GM12891 (cell line): ENCODE measurements at regions not wholly inside any gene's neighbourhood (a gene's known extent, or its start where the extent isn't known, plus 50 kb on each side); places are given as distances from the start of the nearest gene placed in this dataset.
A peak's percentile ranks its signal among the peaks of the same experiment; 100 is the strongest.

ENCODE experiments used
- DNase-seq: peaks from one replicate; pipeline ENCODE4 v3.0.0; 2011; ENCODE audit warnings: low spot score; ENCODE audit not compliant: insufficient read length
- FAIRE-seq: peaks from 2 replicates; lab custom pipeline; 2011; peaks lifted over from hg19 to GRCh38; lab: Jason Lieb, UNC
- PAX5 ChIP-seq: IDR thresholded peaks from 2 replicates; pipeline ENCODE4 v1.6.1; 2011; ENCODE audit warnings: low read length, moderate library complexity, mild to moderate bottlenecking; ENCODE audit not compliant: insufficient read depth, severe bottlenecking
- POLR2A ChIP-seq: IDR thresholded peaks from 2 replicates; pipeline ENCODE4 v1.6.1; 2011; ENCODE audit warnings: low read depth, low read length, control low read depth
- POLR2AphosphoS5 ChIP-seq: IDR thresholded peaks from 2 replicates; pipeline ENCODE4 v1.6.1; 2011; ENCODE audit warnings: low read depth, low read length, control low read depth
- POU2F2 ChIP-seq: IDR thresholded peaks from 2 replicates; pipeline ENCODE4 v1.6.1; 2011; ENCODE audit warnings: low read depth, mild to moderate bottlenecking, control low read depth, low read length, moderate library complexity
- SPI1 ChIP-seq: IDR thresholded peaks from 2 replicates; pipeline ENCODE4 v1.6.1; 2011; ENCODE audit warnings: low read depth, low read length, control low read depth
- TAF1 ChIP-seq: IDR thresholded peaks from 2 replicates; pipeline ENCODE4 v1.6.1; 2011; ENCODE audit warnings: low read depth, low read length, control low read depth

DNA sequence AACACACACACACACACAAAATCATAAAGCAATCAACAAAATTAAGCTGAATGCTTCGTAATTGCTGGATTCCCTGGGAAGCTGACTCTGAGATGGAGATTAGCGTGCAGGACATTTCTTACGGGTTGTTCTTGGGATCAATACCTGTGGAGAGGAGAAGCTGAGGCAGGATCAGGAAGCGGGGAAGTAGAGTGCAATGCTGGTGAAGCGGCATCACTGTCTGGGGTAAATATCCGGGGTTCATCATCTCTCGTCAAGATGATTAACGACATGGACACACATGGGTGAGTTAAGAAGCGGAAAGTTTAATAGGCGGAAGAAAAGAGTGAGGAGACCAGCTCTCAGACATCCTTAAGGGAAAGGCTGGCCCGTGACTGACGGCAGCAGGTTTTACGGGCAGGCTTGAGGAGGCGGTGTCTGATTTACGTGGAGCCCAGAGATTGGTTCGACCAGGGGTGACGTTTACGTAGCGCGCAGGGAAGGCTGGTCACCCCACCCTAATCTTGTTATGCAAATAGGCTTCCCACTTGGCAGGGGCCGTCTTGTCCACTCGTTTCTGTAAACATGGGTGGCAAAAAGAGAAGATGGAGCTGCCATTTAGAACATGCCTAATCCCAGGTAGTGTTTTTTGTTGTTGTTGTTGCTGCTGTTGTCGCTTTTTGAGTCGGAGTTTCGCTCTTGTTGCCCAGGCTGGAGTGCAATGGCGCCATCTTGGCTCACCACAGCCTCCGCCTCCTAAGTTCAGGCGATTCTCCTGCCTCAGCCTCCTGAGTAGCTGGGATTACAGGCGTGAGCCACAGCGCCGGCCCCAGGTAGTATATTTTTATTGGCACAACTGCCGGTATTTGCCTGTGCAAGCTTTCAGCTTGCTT lies 135.6 kb upstream of the KCNJ15 start:
- DNase-seq (no peak), FAIRE-seq (no peak)
- TF ChIP-seq TAF1: no peak
- no peak for TF ChIP-seq POU2F2
- no peak for TF ChIP-seq SPI1
- no peak for TF ChIP-seq PAX5
- TF ChIP-seq POLR2A: no peak
- no peak for TF ChIP-seq POLR2AphosphoS5

GRCh38 chr21:38121888-38122720 lies 134.7 kb upstream of the KCNJ15 start:
- DNase-seq (no peak), FAIRE-seq (no peak)
- TF ChIP-seq POU2F2: no peak
- TF ChIP-seq SPI1: no peak
- no peak for TF ChIP-seq POLR2A
- no peak for TF ChIP-seq TAF1
- TF ChIP-seq PAX5: no peak
- no peak for TF ChIP-seq POLR2AphosphoS5

DNA sequence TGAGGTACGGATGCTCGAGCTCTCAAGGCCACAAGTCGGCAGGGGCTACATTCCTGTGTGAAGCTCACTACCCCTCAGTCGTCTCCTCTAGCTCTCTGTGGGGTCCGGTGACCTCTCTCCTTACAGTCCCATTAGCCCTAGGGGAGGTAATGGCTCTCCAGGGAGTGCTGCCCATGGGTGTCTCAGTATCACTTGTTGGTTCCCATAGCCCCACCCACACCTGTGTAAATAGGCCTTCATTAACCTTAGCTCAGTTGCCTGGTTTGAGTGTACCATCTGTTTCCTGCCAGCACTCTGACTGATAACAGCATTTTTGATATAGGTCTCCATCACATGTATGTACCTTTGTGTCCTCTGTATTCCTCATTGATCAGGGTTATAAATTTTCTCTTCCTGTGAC lies 133.2 kb upstream of the KCNJ15 start:
- FAIRE-seq (no peak), DNase-seq (no peak)
- TF ChIP-seq POLR2AphosphoS5 (no peak), POLR2A (no peak), SPI1 (no peak), TAF1 (no peak), POU2F2 (no peak), PAX5 (no peak)

DNA sequence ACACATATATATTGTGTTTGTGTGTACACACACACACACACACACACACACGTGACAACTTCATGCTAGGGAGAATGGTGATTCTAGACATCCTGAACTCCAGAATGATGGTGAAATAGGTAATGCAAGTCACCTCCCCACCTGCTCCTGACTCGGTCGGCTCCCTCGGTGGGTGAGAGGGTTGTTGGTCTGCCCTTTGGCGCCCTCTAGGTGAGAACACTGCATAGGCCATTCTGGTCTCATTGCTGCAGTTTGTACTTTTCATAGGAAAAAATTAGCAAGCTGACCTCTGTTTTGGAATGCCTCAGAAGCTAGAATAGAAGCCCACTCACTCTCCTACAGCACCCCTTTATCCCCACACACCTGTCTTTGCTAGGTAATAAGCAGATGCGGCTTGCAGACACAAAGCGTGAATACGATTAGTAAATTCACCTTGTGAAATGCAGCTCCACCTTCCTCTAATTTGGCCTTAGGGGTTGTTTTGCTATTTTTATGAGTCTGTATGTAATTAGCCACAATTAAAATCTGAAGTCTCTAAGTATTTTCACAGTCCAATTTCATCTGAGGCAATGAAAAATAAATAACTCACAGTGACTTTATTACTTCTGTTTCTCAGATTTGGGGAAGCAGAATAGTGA lies 130.0 kb upstream of the KCNJ15 start:
- FAIRE-seq (no peak), DNase-seq (peak; percentile 17)
- TF ChIP-seq SPI1 (no peak), POU2F2 (no peak), POLR2A (no peak), POLR2AphosphoS5 (no peak), TAF1 (no peak), PAX5 (no peak)

DNA sequence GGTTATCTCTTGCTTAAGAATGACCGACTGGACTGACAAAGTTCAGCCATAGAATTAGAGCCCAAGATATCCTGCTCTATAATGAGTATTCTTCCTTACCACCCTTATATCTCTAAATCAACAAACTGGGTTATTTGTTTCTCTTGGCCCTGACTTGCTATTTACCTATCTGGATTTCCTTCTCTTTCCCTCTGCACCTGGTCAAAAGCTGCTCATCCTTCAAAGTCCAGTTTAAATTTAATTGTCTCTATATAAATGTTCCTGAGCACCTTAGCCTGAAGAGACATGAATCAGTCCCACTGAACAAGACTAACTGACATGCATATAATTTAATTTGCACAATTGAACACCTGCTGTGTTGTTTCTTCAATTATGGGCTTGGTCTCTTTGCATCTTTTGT lies 127.1 kb upstream of the KCNJ15 start:
- FAIRE-seq: no peak
- DNase-seq: no peak
- TF ChIP-seq SPI1 (no peak), POLR2A (no peak), POLR2AphosphoS5 (no peak), TAF1 (no peak)

- no peak for FAIRE-seq
- TF ChIP-seq SPI1 (no peak), POU2F2 (no peak), POLR2A (no peak), POLR2AphosphoS5 (no peak), PAX5 (no peak), TAF1 (no peak)
- no peak for DNase-seq
These were observed 123.6 kb upstream of the KCNJ15 start for GRCh38 chr21:38133240-38133639.

GRCh38 chr21:38134084-38134873 lies 122.5 kb upstream of the KCNJ15 start:
- FAIRE-seq (no peak), DNase-seq (no peak)
- TF ChIP-seq POU2F2 (no peak), TAF1 (no peak), SPI1 (no peak), POLR2A (no peak), PAX5 (no peak), POLR2AphosphoS5 (no peak)

DNA sequence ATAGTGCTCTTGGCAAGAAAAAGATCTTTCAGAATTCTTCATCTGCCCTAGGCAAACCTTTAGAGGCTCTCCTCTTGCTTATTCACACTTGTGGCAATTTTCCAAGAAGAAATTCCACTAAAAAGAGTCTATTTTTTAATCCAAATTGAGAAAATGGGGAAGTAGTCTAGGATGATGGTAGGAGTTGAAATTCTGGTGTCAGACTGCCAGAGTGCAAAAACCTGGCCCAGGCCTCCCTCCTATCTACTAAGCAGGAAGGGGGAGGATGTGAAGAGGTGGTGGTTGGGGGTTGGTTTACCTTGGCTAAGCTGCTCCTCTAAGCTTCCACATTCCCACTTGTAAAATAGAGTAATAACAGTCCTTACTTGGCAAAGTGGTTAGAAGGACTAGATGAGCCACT lies 120.6 kb upstream of the KCNJ15 start:
- FAIRE-seq (no peak), DNase-seq (no peak)
- TF ChIP-seq POLR2A (no peak), POU2F2 (no peak), PAX5 (no peak), POLR2AphosphoS5 (no peak), SPI1 (no peak), TAF1 (no peak)
